Smooth muscle cell (in vitro differentiated cells): ENCODE measurements at regions not wholly inside any gene's neighbourhood (a gene's known extent, or its start where the extent isn't known, plus 50 kb on each side); places are given as distances from the start of the nearest gene placed in this dataset.

Experiments
- DNase-seq: peaks from one replicate; lab custom pipeline; 2025; ENCODE audit not compliant: unreplicated experiment; lab: John Stamatoyannopoulos, UW
- H2AFZ ChIP-seq: fragments of 200-600 bp; sonication (generic); 2 replicates; pipeline ENCODE4 v1.6.0; 2016; ENCODE audit warnings: antibody characterized with exemption, low read depth, mild to moderate bottlenecking
- H3F3A ChIP-seq: fragments of 200-600 bp; sonication (generic); 2 replicates; pipeline ENCODE4 v1.6.0; 2017; ENCODE audit warnings: antibody characterized with exemption, low read depth
- H3K27ac ChIP-seq: fragments of 200-600 bp; sonication (generic); 2 replicates; pipeline ENCODE4 v1.5.1; 2016; ENCODE audit warnings: low read depth, mild to moderate bottlenecking
- H3K27me3 ChIP-seq: fragments of 200-600 bp; sonication (generic); 2 replicates; pipeline ENCODE4 v1.6.1; 2016; ENCODE audit warnings: low read depth, mild to moderate bottlenecking
- H3K36me3 ChIP-seq: fragments of 200-600 bp; sonication (generic); 2 replicates; pipeline ENCODE4 v1.5.1; 2016; ENCODE audit warnings: low read depth
- H3K4me1 ChIP-seq: fragments of 200-600 bp; sonication (generic); 2 replicates; pipeline ENCODE4 v1.5.1; 2016; ENCODE audit warnings: low read depth
- H3K4me2 ChIP-seq: fragments of 200-600 bp; sonication (generic); 2 replicates; pipeline ENCODE4 v1.6.0; 2016; ENCODE audit warnings: mild to moderate bottlenecking
- H3K4me3 ChIP-seq: fragments of 200-600 bp; sonication (generic); 2 replicates; pipeline ENCODE4 v1.5.1; 2016; ENCODE audit warnings: mild to moderate bottlenecking
- H3K79me2 ChIP-seq: fragments of 200-600 bp; sonication (generic); 2 replicates; pipeline ENCODE4 v1.6.0; 2016; ENCODE audit warnings: low read depth, mild to moderate bottlenecking
- H3K9ac ChIP-seq: fragments of 200-600 bp; sonication (generic); 2 replicates; pipeline ENCODE4 v1.6.0; 2016; ENCODE audit warnings: low read depth
- H3K9me3 ChIP-seq: fragments of 200-600 bp; sonication (generic); replicated peaks from 2 replicates; pipeline ENCODE4 v1.5.1; 2016; ENCODE audit warnings: low read depth
- H4K20me1 ChIP-seq: fragments of 200-600 bp; sonication (generic); 2 replicates; pipeline ENCODE4 v1.6.0; 2016; ENCODE audit warnings: low read depth
- WGBS: methylation state at CpG from one replicate; pipeline ENCODE4 v1.1.7; 2016; ENCODE audit warnings: low lambda C conversion rate; 5-methylcytosine and 5-hydroxymethylcytosine counted together
- TF ChIP-seq, protein P1 (sequence below): fragments of 200-600 bp; sonication (generic); IDR thresholded peaks from 2 replicates; pipeline ENCODE4 v1.5.1; 2017; ENCODE audit warnings: borderline replicate concordance, mild to moderate bottlenecking, antibody characterized with exemption; ENCODE audit not compliant: insufficient read depth, poor library complexity, severe bottlenecking

DNA sequence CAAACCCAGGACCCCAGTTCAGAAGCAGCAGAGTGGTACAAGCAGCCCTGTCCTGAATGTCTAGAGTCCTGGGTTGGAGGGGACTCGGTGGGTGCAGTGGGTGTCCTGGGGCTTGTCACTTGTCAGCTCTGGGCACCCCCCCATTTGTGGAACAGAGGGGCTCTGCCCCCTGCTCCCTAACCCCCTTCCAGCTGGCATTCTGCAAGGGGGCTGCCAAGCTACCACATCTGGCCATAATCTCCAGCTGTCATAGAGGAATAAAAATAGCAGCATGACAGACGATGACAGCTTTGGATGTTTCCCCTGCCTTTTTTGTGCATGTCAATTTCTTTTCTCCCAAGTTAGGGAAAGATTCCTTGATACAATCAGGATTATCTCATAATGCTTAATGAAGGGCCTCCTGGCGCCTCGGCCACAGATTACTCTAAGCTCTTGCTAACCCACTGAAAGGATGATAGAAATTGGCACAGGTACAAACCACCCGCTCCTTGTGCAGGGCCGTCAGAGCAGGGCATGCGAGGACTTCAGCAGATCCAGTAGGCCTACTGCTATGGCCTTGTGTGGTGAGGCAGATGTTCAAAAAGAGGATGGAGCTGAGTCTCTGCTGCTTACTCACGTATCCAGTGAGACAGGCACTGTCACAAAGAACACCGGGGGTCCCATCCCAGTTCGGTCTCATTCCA, 83.0 kb downstream of the ISX start:
- Histone ChIP-seq H3K79me2 (no peaks in the 10 kb centered on the region), H4K20me1 (no peaks in the 10 kb centered on the region), H3K4me3 (no peak overlapping the region), H3K9me3 (no peaks in the 10 kb centered on the region), H3F3A (no peaks in the 10 kb centered on the region), H3K27ac (no peak overlapping the region), H2AFZ (no peak overlapping the region), H3K4me1 (no peaks in the 10 kb centered on the region), H3K27me3 (peaks cover 59% of the 10 kb centered on the region), H3K9ac (no peak overlapping the region), H3K4me2 (no peak overlapping the region), H3K36me3 (no peaks in the 10 kb centered on the region)
- no peak for DNase-seq
- TF ChIP-seq, protein P1, sequence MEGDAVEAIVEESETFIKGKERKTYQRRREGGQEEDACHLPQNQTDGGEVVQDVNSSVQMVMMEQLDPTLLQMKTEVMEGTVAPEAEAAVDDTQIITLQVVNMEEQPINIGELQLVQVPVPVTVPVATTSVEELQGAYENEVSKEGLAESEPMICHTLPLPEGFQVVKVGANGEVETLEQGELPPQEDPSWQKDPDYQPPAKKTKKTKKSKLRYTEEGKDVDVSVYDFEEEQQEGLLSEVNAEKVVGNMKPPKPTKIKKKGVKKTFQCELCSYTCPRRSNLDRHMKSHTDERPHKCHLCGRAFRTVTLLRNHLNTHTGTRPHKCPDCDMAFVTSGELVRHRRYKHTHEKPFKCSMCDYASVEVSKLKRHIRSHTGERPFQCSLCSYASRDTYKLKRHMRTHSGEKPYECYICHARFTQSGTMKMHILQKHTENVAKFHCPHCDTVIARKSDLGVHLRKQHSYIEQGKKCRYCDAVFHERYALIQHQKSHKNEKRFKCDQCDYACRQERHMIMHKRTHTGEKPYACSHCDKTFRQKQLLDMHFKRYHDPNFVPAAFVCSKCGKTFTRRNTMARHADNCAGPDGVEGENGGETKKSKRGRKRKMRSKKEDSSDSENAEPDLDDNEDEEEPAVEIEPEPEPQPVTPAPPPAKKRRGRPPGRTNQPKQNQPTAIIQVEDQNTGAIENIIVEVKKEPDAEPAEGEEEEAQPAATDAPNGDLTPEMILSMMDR: no peak
- WGBS: 92% methylated on average over 10 of the region's 10 CpGs

DNA sequence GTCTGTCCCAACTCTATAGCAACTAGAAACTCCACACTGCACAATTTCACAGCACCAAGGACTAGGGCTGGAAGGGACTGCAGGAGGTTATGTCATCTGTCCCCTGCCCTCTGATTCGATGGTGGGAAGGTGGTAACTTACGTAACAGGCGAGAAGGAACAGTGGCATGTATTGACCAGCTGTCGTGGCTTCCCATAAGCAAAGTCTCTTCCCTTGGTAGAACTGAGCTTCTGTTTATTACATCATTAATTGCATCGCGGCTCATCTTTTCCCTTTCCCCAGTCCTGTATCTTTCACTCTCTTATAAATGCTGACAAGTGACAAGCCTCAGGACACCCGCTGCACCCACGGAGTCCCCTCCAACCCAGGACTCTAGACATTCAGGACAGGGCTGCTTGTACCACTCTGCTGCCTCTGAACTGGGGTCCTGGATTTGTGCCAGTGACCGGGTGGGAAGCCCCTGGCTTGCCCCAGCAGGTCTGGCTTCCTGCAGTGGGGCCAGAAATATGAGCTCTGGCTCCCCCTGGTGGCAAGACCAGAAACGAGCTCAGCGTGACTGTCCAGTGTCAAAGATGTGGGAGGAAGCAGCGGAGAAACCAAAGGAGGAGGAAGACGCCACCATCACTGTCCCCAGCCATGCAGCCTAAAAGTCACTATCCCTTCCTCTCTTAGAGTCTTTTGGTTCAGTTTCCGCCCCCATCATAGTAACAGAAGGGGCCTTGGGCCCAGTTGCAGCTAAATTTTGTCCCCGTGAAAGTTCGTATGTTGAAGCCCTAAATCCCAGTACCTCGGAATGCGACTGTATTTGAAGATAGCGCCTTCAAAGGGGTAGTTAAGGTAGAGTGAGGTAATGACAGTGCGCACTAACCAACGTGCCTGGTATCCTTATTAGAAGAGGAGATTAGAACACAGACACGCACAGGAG, 84.5 kb downstream of the ISX start:
- Histone ChIP-seq H3K4me2 (no peak overlapping the region), H2AFZ (no peak overlapping the region), H3K27ac (no peak overlapping the region), H3K36me3 (no peaks in the 10 kb centered on the region), H3K4me3 (no peak overlapping the region), H3K9me3 (no peaks in the 10 kb centered on the region), H4K20me1 (no peaks in the 10 kb centered on the region), H3K9ac (no peak overlapping the region), H3F3A (no peaks in the 10 kb centered on the region), H3K27me3 (peaks cover 57% of the 10 kb centered on the region), H3K4me1 (no peaks in the 10 kb centered on the region), H3K79me2 (no peaks in the 10 kb centered on the region)
- TF ChIP-seq, protein P1: peak; percentile 84
- 62% methylated on average over 22 of the region's 22 CpGs for WGBS
- DNase-seq: peak; percentile 55

DNA sequence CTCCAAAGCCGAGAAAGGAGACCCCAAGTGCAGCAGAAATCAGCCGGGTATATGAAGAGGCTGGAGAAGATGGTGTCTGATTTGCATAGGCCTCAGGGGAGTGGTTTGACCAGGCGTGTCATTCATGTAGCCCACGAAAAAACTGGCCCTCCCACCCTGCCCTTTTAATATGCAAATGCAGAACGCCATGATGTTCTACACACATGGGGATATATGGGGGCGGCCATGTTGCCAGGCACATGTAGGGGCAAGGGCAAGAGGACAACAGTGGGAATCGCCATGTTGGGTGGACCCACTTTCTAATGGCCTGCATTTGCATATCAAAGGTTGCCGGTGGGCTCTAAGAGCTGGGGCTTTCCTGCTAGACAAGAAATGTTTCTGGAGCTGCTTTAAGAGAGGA, 86.4 kb downstream of the ISX start:
- no peak for DNase-seq
- peaks cover 40% of the 10 kb centered on the region for H3K27me3 ChIP-seq
- no peak overlapping the region for H3K27ac ChIP-seq
- H3K4me3 ChIP-seq: no peak overlapping the region
- no peaks in the 10 kb centered on the region for H3K79me2 ChIP-seq
- no peaks in the 10 kb centered on the region for H3F3A ChIP-seq
- WGBS: 76% methylated on average over 8 of the region's 8 CpGs
- TF ChIP-seq, protein P1: no peak
- no peak overlapping the region for H2AFZ ChIP-seq
- H4K20me1 ChIP-seq: no peaks in the 10 kb centered on the region
- no peak overlapping the region for H3K9ac ChIP-seq
- no peak overlapping the region for H3K4me2 ChIP-seq
- H3K4me1 ChIP-seq: no peaks in the 10 kb centered on the region
- H3K36me3 ChIP-seq: no peaks in the 10 kb centered on the region
- no peaks in the 10 kb centered on the region for H3K9me3 ChIP-seq
